Upper lobe of left lung (tissue), 4 donors: ENCODE measurements at regions not wholly inside any gene's neighbourhood (a gene's known extent, or its start where the extent isn't known, plus 50 kb on each side); places are given as distances from the start of the nearest gene placed in this dataset.

Experiments used
- EP300 ChIP-seq, 4 donors: sonication (generic); formaldehyde crosslinking; IDR thresholded peaks; one replicate each; pipeline ENCODE4 v1.5.1; 2017; ENCODE audit warnings: antibody characterized with exemption in 4 of 4, control low read depth in 2 of 4
- POLR2A ChIP-seq, 4 donors: fragments of 450-650 bp; IDR thresholded peaks; one replicate each; pipeline ENCODE4 v1.5.1; 2016 to 2017; ENCODE audit warnings: antibody characterized with exemption in 4 of 4, mild to moderate bottlenecking in 2 of 4
- POLR2AphosphoS5 ChIP-seq, 2 donors: sonication (generic); formaldehyde crosslinking; IDR thresholded peaks; one replicate each; pipeline ENCODE4 v1.5.1; 2017; ENCODE audit warnings: antibody characterized with exemption in 2 of 2
- TF ChIP-seq, protein P1 (sequence below), 6 experiments: fragments of 450-650 bp in 4 of 6; fragments of 200-600 bp in 2 of 6; sonication (generic) in 2 of 6; IDR thresholded peaks; one replicate each; pipeline ENCODE4 v1.5.1; 2016 to 2019; ENCODE audit warnings: antibody characterized with exemption in 6 of 6

DNA sequence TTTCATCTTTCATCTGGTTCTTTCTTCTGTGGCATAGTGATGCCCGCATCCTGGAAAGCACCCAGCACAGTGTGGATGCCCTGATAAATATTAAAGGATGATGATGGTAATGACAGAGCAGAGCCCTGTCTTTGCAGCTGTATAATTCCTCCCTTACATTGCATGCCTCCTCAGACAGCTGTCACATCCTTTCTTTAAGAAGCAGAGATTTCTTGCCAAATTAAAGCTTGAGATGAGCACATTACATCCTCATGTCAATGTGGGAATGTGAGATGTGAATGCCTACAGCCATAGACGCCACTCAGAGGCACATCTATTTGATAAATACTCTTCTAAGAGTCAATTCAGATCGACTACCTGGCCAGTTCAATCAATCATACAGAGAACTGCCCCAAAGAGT lies 642.0 kb downstream of the ZNF385D start:
- TF ChIP-seq POLR2A (IDR thresholded peaks at IDR 0.05) (no peak), POLR2AphosphoS5 (IDR thresholded peaks at IDR 0.05) (no peak), EP300 (IDR thresholded peaks at IDR 0.05) (no peak)
- TF ChIP-seq, protein P1, sequence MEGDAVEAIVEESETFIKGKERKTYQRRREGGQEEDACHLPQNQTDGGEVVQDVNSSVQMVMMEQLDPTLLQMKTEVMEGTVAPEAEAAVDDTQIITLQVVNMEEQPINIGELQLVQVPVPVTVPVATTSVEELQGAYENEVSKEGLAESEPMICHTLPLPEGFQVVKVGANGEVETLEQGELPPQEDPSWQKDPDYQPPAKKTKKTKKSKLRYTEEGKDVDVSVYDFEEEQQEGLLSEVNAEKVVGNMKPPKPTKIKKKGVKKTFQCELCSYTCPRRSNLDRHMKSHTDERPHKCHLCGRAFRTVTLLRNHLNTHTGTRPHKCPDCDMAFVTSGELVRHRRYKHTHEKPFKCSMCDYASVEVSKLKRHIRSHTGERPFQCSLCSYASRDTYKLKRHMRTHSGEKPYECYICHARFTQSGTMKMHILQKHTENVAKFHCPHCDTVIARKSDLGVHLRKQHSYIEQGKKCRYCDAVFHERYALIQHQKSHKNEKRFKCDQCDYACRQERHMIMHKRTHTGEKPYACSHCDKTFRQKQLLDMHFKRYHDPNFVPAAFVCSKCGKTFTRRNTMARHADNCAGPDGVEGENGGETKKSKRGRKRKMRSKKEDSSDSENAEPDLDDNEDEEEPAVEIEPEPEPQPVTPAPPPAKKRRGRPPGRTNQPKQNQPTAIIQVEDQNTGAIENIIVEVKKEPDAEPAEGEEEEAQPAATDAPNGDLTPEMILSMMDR (IDR thresholded peaks at IDR 0.05): no peak
